SK-N-SH treated with all-trans-retinoic acid at 6 μM for 48 hours (cell line): ENCODE measurements at regions not wholly inside any gene's neighbourhood (a gene's known extent, or its start where the extent isn't known, plus 50 kb on each side); places are given as distances from the start of the nearest gene placed in this dataset.

Experiments used
- ATAC-seq: fragments of 200-7000 bp; cut with Tn5 transposase; 3 replicates; pipeline ENCODE4 v1.9.1; 2020; ENCODE audit warnings: mild to moderate bottlenecking, moderate library complexity
- ARNTL ChIP-seq: fragments of 450-650 bp; formaldehyde crosslinking; IDR thresholded peaks from 2 replicates; pipeline ENCODE4 v1.5.0; 2020; ENCODE audit warnings: low read depth, mild to moderate bottlenecking, moderate library complexity, borderline replicate concordance
- BACH2 ChIP-seq: fragments of 250-450 bp; sonication (Bioruptor Pico); IDR thresholded peaks from 2 replicates; pipeline ENCODE4 v1.9.0; 2021; ENCODE audit warnings: mild to moderate bottlenecking, borderline replicate concordance
- CSDC2 ChIP-seq: fragments of 250-450 bp; sonication (Bioruptor Pico); IDR thresholded peaks from 2 replicates; pipeline ENCODE4 v1.5.0; 2020; ENCODE audit warnings: mild to moderate bottlenecking, moderate library complexity
- CSRNP3 ChIP-seq: fragments of 250-450 bp; sonication (Bioruptor Pico); IDR thresholded peaks from 2 replicates; pipeline ENCODE4 v1.5.1; 2021; ENCODE audit warnings: mild to moderate bottlenecking, moderate library complexity
- ISL1 ChIP-seq: fragments of 250-450 bp; sonication (Bioruptor Pico); IDR thresholded peaks from 2 replicates; pipeline ENCODE4 v2.1.2; 2022; ENCODE audit warnings: mild to moderate bottlenecking, moderate library complexity
- OSR1 ChIP-seq: fragments of 250-450 bp; sonication (Bioruptor Pico); IDR thresholded peaks from 2 replicates; pipeline ENCODE4 v1.8.0; 2022; ENCODE audit warnings: moderate library complexity, mild to moderate bottlenecking, inconsistent platforms
- PATZ1 ChIP-seq: fragments of 250-450 bp; sonication (Bioruptor Pico); IDR thresholded peaks from 2 replicates; pipeline ENCODE4 v1.8.0; 2020; ENCODE audit warnings: mild to moderate bottlenecking, moderate library complexity, borderline replicate concordance
- PPARA ChIP-seq: fragments of 250-450 bp; sonication (Bioruptor Pico); IDR thresholded peaks from 2 replicates; pipeline ENCODE4 v1.5.0; 2020; ENCODE audit warnings: mild to moderate bottlenecking, borderline replicate concordance
- RARB ChIP-seq: fragments of 250-450 bp; sonication (Bioruptor Pico); IDR thresholded peaks from 2 replicates; pipeline ENCODE4 v1.8.0; 2021; ENCODE audit warnings: mild to moderate bottlenecking, moderate library complexity
- SNAI2 ChIP-seq: fragments of 250-450 bp; sonication (Bioruptor Pico); IDR thresholded peaks from 2 replicates; pipeline ENCODE4 v1.5.0; 2020; ENCODE audit warnings: mild to moderate bottlenecking, moderate library complexity
- TCF4 ChIP-seq: fragments of 250-450 bp; sonication (Bioruptor Pico); IDR thresholded peaks from 2 replicates; pipeline ENCODE4 v1.8.0; 2021; ENCODE audit warnings: mild to moderate bottlenecking, moderate library complexity, borderline replicate concordance
- TOX ChIP-seq: fragments of 250-450 bp; sonication (Bioruptor Pico); IDR thresholded peaks from 2 replicates; pipeline ENCODE4 v1.8.0; 2021; ENCODE audit warnings: mild to moderate bottlenecking, moderate library complexity, borderline replicate concordance
- ZC3H10 ChIP-seq: fragments of 250-450 bp; sonication (Bioruptor Pico); IDR thresholded peaks from 2 replicates; pipeline ENCODE4 v1.5.1; 2021; ENCODE audit warnings: mild to moderate bottlenecking, moderate library complexity
- ZFP3 ChIP-seq: fragments of 250-450 bp; sonication (Bioruptor Pico); IDR thresholded peaks from 2 replicates; pipeline ENCODE4 v1.5.0; 2020; ENCODE audit warnings: mild to moderate bottlenecking, moderate library complexity
- ZFP30 ChIP-seq: fragments of 450-650 bp; formaldehyde crosslinking; IDR thresholded peaks from 2 replicates; pipeline ENCODE4 v1.5.0; 2022; ENCODE audit warnings: mild to moderate bottlenecking, moderate library complexity
- ZNF565 ChIP-seq: fragments of 450-650 bp; formaldehyde crosslinking; conservative IDR thresholded peaks from 2 replicates; pipeline ENCODE4 v1.5.0; 2020; ENCODE audit warnings: low read depth, mild to moderate bottlenecking, moderate library complexity
- ZNF70 ChIP-seq: fragments of 450-650 bp; formaldehyde crosslinking; IDR thresholded peaks from 2 replicates; pipeline ENCODE4 v1.5.0; 2020; ENCODE audit warnings: mild to moderate bottlenecking, moderate library complexity
- ZNF8 ChIP-seq: fragments of 450-650 bp; formaldehyde crosslinking; IDR thresholded peaks from 2 replicates; pipeline ENCODE4 v1.5.0; 2020; ENCODE audit warnings: mild to moderate bottlenecking, moderate library complexity
- TF ChIP-seq, protein P1 (sequence below): fragments of 250-450 bp; sonication (Bioruptor Pico); IDR thresholded peaks from 2 replicates; pipeline ENCODE4 v1.5.0; 2020; ENCODE audit warnings: mild to moderate bottlenecking, moderate library complexity
- TF ChIP-seq, protein P2 (sequence below): fragments of 250-450 bp; sonication (Bioruptor Pico); IDR thresholded peaks from 2 replicates; pipeline ENCODE4 v1.8.0; 2021; ENCODE audit warnings: low read depth, mild to moderate bottlenecking, moderate library complexity, borderline replicate concordance
- TF ChIP-seq, protein P3 (sequence below): fragments of 250-450 bp; sonication (Bioruptor Pico); IDR thresholded peaks from 2 replicates; pipeline ENCODE4 v1.5.1; 2020; ENCODE audit warnings: low read depth, mild to moderate bottlenecking, moderate library complexity

- TF ChIP-seq, protein P1, sequence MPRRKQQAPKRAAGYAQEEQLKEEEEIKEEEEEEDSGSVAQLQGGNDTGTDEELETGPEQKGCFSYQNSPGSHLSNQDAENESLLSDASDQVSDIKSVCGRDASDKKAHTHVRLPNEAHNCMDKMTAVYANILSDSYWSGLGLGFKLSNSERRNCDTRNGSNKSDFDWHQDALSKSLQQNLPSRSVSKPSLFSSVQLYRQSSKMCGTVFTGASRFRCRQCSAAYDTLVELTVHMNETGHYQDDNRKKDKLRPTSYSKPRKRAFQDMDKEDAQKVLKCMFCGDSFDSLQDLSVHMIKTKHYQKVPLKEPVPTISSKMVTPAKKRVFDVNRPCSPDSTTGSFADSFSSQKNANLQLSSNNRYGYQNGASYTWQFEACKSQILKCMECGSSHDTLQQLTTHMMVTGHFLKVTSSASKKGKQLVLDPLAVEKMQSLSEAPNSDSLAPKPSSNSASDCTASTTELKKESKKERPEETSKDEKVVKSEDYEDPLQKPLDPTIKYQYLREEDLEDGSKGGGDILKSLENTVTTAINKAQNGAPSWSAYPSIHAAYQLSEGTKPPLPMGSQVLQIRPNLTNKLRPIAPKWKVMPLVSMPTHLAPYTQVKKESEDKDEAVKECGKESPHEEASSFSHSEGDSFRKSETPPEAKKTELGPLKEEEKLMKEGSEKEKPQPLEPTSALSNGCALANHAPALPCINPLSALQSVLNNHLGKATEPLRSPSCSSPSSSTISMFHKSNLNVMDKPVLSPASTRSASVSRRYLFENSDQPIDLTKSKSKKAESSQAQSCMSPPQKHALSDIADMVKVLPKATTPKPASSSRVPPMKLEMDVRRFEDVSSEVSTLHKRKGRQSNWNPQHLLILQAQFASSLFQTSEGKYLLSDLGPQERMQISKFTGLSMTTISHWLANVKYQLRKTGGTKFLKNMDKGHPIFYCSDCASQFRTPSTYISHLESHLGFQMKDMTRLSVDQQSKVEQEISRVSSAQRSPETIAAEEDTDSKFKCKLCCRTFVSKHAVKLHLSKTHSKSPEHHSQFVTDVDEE (CRISPR knock-in tag) = no peak
- TF ChIP-seq CSRNP3 (CRISPR knock-in tag) = no peak
- TF ChIP-seq ARNTL (CRISPR knock-in tag) = no peak
- no peak for TF ChIP-seq TOX (CRISPR knock-in tag)
- TF ChIP-seq, protein P2, sequence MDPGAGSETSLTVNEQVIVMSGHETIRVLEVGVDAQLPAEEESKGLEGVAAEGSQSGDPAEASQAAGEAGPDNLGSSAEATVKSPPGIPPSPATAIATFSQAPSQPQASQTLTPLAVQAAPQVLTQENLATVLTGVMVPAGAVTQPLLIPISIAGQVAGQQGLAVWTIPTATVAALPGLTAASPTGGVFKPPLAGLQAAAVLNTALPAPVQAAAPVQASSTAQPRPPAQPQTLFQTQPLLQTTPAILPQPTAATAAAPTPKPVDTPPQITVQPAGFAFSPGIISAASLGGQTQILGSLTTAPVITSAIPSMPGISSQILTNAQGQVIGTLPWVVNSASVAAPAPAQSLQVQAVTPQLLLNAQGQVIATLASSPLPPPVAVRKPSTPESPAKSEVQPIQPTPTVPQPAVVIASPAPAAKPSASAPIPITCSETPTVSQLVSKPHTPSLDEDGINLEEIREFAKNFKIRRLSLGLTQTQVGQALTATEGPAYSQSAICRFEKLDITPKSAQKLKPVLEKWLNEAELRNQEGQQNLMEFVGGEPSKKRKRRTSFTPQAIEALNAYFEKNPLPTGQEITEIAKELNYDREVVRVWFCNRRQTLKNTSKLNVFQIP (CRISPR knock-in tag) = no peak
- TF ChIP-seq ZNF565 (CRISPR knock-in tag) = no peak
- no peak for TF ChIP-seq ZNF8 (CRISPR knock-in tag)
- no peak for TF ChIP-seq SNAI2
- TF ChIP-seq, all 23 proteins: peak for 0
These were observed 182.3 kb downstream of the RASSF9 start (continued) for GRCh38 chr12:85653731-85654455.

DNA sequence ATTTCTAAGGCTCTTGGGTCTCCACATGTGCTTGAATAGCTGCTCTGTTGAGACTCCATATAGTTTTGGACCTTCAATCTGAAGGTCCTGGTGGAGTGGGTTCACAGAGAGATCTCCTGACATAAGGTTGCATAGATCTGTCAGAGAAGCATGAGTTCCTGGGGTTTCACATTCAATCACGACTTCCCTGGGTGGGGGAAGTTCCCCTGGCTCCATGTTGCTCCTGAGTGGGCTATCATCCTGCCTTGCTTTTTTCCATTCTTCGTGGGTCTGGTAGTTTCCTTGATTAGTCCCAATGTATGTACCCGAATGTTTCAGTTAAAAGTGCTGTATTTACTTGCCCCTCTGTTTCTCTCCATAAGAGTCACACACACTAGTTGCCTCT lies 181.8 kb downstream of the RASSF9 start:
- ATAC-seq = no peak
- TF ChIP-seq BACH2 (CRISPR knock-in tag) (no peak), TCF4 (CRISPR knock-in tag) (no peak), ISL1 (no peak), ZFP3 (CRISPR knock-in tag) (no peak), OSR1 (no peak), PPARA (CRISPR knock-in tag) (no peak), RARB (no peak), ZFP30 (CRISPR knock-in tag) (no peak), CSDC2 (no peak), PATZ1 (CRISPR knock-in tag) (no peak), ZNF70 (CRISPR knock-in tag) (no peak), ZC3H10 (CRISPR knock-in tag) (no peak)
- TF ChIP-seq, protein P1 (CRISPR knock-in tag) = no peak
- TF ChIP-seq, protein P2 (CRISPR knock-in tag) = no peak
- TF ChIP-seq, protein P3, sequence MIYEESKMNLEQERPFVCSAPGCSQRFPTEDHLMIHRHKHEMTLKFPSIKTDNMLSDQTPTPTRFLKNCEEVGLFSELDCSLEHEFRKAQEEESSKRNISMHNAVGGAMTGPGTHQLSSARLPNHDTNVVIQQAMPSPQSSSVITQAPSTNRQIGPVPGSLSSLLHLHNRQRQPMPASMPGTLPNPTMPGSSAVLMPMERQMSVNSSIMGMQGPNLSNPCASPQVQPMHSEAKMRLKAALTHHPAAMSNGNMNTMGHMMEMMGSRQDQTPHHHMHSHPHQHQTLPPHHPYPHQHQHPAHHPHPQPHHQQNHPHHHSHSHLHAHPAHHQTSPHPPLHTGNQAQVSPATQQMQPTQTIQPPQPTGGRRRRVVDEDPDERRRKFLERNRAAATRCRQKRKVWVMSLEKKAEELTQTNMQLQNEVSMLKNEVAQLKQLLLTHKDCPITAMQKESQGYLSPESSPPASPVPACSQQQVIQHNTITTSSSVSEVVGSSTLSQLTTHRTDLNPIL = no peak
